T-helper 1 cell treated with Interleukin-12 subunit alpha and Interleukin-12 subunit beta and Interleukin-4 antibody, amounts not matched to agents 30 μg/mL and 1 μg/mL, for 36 hours (primary cell): ENCODE measurements at regions not wholly inside any gene's neighbourhood (a gene's known extent, or its start where the extent isn't known, plus 50 kb on each side); places are given as distances from the start of the nearest gene placed in this dataset.

Experiments
- H3K27ac Mint-ChIP-seq: one replicate; pipeline ENCODE4 v1.8.0; 2021; ENCODE audit warnings: mild to moderate bottlenecking, mixed read lengths
- H3K27me3 Mint-ChIP-seq: one replicate; pipeline ENCODE4 v1.8.0; 2021; ENCODE audit warnings: low read depth, mixed read lengths
- H3K36me3 Mint-ChIP-seq: one replicate; pipeline ENCODE4 v1.8.0; 2021; ENCODE audit warnings: low read depth, mixed read lengths
- H3K4me1 Mint-ChIP-seq: one replicate; pipeline ENCODE4 v1.8.0; 2021; ENCODE audit warnings: low read depth, mixed read lengths
- H3K4me3 Mint-ChIP-seq: one replicate; pipeline ENCODE4 v1.8.0; 2021; ENCODE audit warnings: mild to moderate bottlenecking, moderate library complexity, mixed read lengths
- H3K9me3 Mint-ChIP-seq: one replicate; pipeline ENCODE4 v1.8.0; 2021; ENCODE audit warnings: mixed read lengths

DNA sequence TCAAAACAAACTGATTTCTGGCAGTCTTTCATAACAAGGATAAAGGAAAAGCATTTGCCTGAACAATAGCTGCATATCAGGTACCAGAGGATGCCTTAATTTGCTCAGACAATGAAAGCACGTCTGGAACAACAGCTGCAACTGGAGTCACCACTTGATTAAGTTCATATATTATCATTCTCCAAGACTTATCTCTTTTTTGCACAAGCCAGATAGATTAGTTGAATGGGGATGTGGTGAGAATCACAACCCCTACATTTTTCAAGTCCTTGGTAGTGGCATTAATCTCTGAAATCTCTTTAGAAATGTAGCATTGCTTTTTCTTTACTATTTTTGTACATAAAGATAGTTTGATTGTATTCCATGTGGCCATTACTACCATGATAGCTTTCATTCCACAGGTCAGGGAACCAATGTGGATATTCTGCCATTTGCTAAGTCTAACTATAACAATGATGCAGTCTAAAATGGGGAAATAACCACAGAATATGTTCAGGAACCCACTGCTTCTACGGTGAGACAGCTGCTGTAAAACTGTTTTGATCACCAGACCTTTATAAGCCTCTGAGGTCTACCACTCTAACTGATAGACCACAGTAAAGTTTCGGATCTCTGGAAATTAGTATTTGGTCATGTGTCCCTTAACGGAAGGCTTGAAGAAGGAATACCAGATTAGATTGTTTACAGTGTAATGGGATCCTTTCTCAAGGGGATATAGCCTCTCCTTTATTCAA, 1176.2 kb downstream of the DNAJB9 start:
- H3K4me3 Mint-ChIP-seq, result no peak overlapping the region
- H3K27ac Mint-ChIP-seq, result no peak overlapping the region
- H3K36me3 Mint-ChIP-seq, result no peaks in the 10 kb centered on the region
- H3K9me3 Mint-ChIP-seq, result peaks cover 4% of the 10 kb centered on the region
- no peaks in the 10 kb centered on the region for H3K4me1 Mint-ChIP-seq
- no peaks in the 10 kb centered on the region for H3K27me3 Mint-ChIP-seq

DNA sequence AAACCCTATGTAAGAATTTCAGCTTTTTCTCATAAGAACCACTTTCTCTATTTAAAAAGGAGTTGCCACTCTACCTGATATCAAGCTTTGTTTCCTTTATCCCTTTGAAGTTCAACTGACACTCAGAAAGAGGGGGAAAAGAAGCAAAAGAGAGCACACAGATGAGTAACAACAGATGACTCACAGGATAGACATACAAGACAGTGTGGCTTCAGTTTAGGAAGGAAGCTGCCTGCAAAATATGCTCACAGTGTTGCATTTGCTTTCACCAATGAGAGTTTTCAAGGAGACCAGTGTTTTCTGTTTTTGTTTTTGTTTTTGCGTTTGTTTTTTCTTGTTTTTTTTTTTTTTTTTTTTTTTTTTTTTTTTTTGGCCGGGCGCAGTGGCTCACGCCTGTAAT, 1181.6 kb downstream of the DNAJB9 start:
- no peaks in the 10 kb centered on the region for H3K27me3 Mint-ChIP-seq
- H3K4me1 Mint-ChIP-seq, result no peaks in the 10 kb centered on the region
- H3K4me3 Mint-ChIP-seq, result no peak overlapping the region
- no peak overlapping the region for H3K27ac Mint-ChIP-seq
- peaks cover 4% of the 10 kb centered on the region for H3K9me3 Mint-ChIP-seq
- H3K36me3 Mint-ChIP-seq, result no peaks in the 10 kb centered on the region

GRCh38 chr7:109752068-109752467, 1182.4 kb downstream of the DNAJB9 start:
- Mint-ChIP-seq H3K36me3 (no peaks in the 10 kb centered on the region), H3K9me3 (peaks cover 3% of the 10 kb centered on the region), H3K27me3 (no peaks in the 10 kb centered on the region), H3K4me1 (no peaks in the 10 kb centered on the region), H3K27ac (no peak overlapping the region), H3K4me3 (no peak overlapping the region)

GRCh38 chr7:109757713-109758112, 1188.0 kb downstream of the DNAJB9 start:
- no peak overlapping the region for H3K4me3 Mint-ChIP-seq
- no peaks in the 10 kb centered on the region for H3K27me3 Mint-ChIP-seq
- no peaks in the 10 kb centered on the region for H3K4me1 Mint-ChIP-seq
- no peak overlapping the region for H3K27ac Mint-ChIP-seq
- no peaks in the 10 kb centered on the region for H3K36me3 Mint-ChIP-seq
- peaks cover 3% of the 10 kb centered on the region for H3K9me3 Mint-ChIP-seq

GRCh38 chr7:109763611-109764010, 1193.9 kb downstream of the DNAJB9 start:
- no peak overlapping the region for H3K4me3 Mint-ChIP-seq
- no peaks in the 10 kb centered on the region for H3K4me1 Mint-ChIP-seq
- H3K27ac Mint-ChIP-seq, result no peak overlapping the region
- H3K36me3 Mint-ChIP-seq, result no peaks in the 10 kb centered on the region
- no peaks in the 10 kb centered on the region for H3K9me3 Mint-ChIP-seq
- H3K27me3 Mint-ChIP-seq, result no peaks in the 10 kb centered on the region

- Mint-ChIP-seq H3K27ac (no peak overlapping the region), H3K27me3 (no peaks in the 10 kb centered on the region), H3K36me3 (no peaks in the 10 kb centered on the region), H3K4me1 (no peaks in the 10 kb centered on the region), H3K4me3 (no peak overlapping the region), H3K9me3 (peaks cover 4% of the 10 kb centered on the region)
These were observed 1202.5 kb downstream of the DNAJB9 start for GRCh38 chr7:109772161-109772560.

DNA sequence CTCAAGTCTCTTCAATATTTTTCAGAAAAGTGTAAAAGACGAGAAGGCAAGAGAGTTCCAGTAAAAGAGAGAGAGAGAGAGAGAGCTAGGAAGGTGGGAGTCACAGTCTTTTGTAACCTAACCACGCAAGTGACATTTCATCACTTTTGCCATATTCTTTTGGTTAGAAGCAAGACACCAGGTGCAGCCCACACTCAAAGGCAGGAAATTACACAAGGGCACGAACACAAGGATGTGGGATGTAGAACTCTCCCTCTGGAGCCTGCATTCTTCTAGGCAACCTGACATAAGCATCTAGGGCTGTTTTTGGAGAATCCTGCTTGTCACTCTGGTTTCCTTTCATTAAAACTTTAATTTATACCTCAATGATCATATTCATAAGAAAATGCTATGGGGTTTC, 1213.1 kb downstream of the DNAJB9 start:
- Mint-ChIP-seq H3K36me3 (no peaks in the 10 kb centered on the region), H3K4me1 (no peaks in the 10 kb centered on the region), H3K27ac (no peak overlapping the region), H3K27me3 (no peaks in the 10 kb centered on the region), H3K9me3 (no peaks in the 10 kb centered on the region), H3K4me3 (no peak overlapping the region)

DNA sequence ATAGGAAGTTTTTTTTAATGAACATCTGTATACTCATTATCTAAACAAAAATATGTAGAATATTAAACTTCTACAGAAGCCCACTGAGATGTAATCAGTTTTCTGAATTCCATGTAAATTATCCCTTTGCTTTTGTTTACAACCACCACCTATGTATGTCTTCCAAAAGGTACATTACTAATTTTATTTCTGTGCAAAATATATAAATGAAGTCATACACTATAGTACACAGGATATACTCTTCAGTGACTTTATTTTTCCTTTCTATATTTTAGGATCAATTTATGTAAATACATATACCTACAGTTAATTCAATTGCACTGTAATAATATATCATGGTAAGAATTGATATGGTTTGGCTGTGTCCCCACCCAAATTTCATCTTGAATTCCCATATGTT, 1236.9 kb downstream of the DNAJB9 start:
- Mint-ChIP-seq H3K9me3 (no peaks in the 10 kb centered on the region), H3K36me3 (no peaks in the 10 kb centered on the region), H3K4me3 (no peak overlapping the region), H3K27me3 (no peaks in the 10 kb centered on the region), H3K4me1 (no peaks in the 10 kb centered on the region), H3K27ac (no peak overlapping the region)

GRCh38 chr7:109821156-109821555, 1251.5 kb downstream of the DNAJB9 start:
- no peak overlapping the region for H3K27ac Mint-ChIP-seq
- no peaks in the 10 kb centered on the region for H3K36me3 Mint-ChIP-seq
- no peaks in the 10 kb centered on the region for H3K27me3 Mint-ChIP-seq
- H3K9me3 Mint-ChIP-seq, result peaks cover 8% of the 10 kb centered on the region
- H3K4me3 Mint-ChIP-seq, result no peak overlapping the region
- H3K4me1 Mint-ChIP-seq, result no peaks in the 10 kb centered on the region

- no peak overlapping the region for H3K4me3 Mint-ChIP-seq
- H3K4me1 Mint-ChIP-seq, result no peaks in the 10 kb centered on the region
- no peaks in the 10 kb centered on the region for H3K36me3 Mint-ChIP-seq
- H3K27me3 Mint-ChIP-seq, result no peaks in the 10 kb centered on the region
- no peak overlapping the region for H3K27ac Mint-ChIP-seq
- no peaks in the 10 kb centered on the region for H3K9me3 Mint-ChIP-seq
These were observed 1256.1 kb upstream of the LRRN3 start for GRCh38 chr7:109834851-109835250.

- Mint-ChIP-seq H3K27me3 (no peaks in the 10 kb centered on the region), H3K9me3 (no peaks in the 10 kb centered on the region), H3K36me3 (no peaks in the 10 kb centered on the region), H3K4me3 (no peak overlapping the region), H3K4me1 (no peaks in the 10 kb centered on the region), H3K27ac (no peak overlapping the region)
These were observed 1255.3 kb upstream of the LRRN3 start for GRCh38 chr7:109835577-109835976.

DNA sequence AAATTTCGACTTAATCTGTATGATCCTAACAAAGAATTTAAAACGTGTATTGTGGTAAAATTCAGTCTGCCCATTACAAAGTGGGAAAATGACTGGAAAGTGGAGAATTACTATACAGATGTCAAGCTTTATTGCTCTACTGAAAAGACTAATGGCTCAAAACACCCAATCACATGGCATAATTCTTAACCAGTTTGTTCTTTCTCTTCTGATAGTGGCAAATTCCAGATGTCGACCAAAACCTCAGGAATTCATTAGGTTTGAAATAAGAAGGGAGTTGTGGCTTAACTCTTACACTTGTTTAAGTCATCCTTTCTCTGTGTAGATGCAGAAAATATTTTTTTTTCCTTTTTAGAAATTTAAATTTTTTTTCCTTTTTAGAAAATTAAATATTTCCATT, 1254.9 kb upstream of the LRRN3 start:
- Mint-ChIP-seq H3K4me1 (no peaks in the 10 kb centered on the region), H3K36me3 (peaks cover 2% of the 10 kb centered on the region), H3K4me3 (no peak overlapping the region), H3K9me3 (no peaks in the 10 kb centered on the region), H3K27ac (no peak overlapping the region), H3K27me3 (no peaks in the 10 kb centered on the region)

DNA sequence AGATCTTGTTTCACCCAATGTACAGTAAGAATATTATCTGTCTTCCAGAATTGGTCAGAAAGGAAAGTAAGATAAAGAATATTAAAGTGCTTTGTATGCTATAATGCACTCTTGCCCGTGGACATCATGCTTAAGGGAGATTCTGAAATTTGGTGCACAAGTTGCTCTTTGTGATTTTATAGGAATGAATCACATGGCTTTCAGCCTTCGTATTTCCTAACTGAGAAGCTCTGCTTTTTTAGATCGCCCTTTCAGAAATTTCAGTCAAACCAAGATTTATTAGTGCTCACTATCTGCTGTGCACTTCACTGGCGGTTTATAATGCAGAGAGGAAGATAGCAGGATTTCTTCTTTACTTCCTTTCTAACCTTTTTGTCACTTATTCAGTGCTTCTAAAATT, 1248.5 kb upstream of the LRRN3 start:
- H3K9me3 Mint-ChIP-seq, result no peaks in the 10 kb centered on the region
- H3K4me1 Mint-ChIP-seq, result no peaks in the 10 kb centered on the region
- no peak overlapping the region for H3K27ac Mint-ChIP-seq
- peaks cover 2% of the 10 kb centered on the region for H3K36me3 Mint-ChIP-seq
- no peak overlapping the region for H3K4me3 Mint-ChIP-seq
- no peaks in the 10 kb centered on the region for H3K27me3 Mint-ChIP-seq

DNA sequence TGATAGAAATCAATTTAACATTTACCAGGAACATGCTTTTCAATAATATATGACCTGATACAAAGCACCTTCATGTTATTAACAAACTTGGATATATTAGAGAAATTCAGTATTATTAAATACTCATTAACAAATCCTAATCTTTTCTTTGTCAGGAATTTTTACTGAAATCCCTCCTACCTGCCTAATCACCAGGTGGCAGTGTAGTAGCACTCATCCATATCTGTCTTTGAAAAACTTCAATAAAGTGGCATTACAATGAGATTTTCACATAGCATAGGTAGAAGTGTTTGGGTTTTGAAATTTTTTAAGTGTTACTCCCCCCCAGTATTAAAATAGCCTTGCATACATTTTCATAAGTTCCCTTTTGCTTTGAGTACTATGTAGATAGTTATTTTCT, 1246.6 kb upstream of the LRRN3 start:
- Mint-ChIP-seq H3K4me3 (no peak overlapping the region), H3K9me3 (no peaks in the 10 kb centered on the region), H3K4me1 (no peaks in the 10 kb centered on the region), H3K27me3 (no peaks in the 10 kb centered on the region), H3K27ac (no peak overlapping the region), H3K36me3 (peaks cover 2% of the 10 kb centered on the region)

DNA sequence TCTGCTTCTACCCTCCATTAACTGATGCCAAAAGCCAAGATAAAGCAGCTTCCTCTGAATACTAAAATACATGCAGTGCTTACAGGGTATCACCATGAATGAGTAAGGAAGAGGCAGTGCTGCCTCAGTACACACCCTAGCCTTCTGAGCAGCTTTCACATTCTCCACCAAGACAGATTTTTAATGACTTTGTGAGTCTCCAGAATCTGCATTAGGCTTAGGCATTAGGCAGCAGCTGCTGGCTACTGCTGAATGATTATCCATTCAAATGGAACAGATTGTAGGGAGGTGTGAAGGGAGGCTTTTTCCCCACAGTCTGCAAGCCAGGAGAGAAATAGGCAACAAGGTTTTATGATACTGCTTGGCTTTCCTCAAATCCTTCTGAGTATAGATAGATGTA, 1226.7 kb upstream of the LRRN3 start:
- H3K36me3 Mint-ChIP-seq, result no peaks in the 10 kb centered on the region
- H3K4me1 Mint-ChIP-seq, result no peaks in the 10 kb centered on the region
- H3K27me3 Mint-ChIP-seq, result no peaks in the 10 kb centered on the region
- H3K9me3 Mint-ChIP-seq, result peaks cover 4% of the 10 kb centered on the region
- H3K4me3 Mint-ChIP-seq, result no peak overlapping the region
- H3K27ac Mint-ChIP-seq, result no peak overlapping the region
